ENCODE measurements at regions not wholly inside any gene's neighbourhood (a gene's known extent, or its start where the extent isn't known, plus 50 kb on each side); places are given as distances from the start of the nearest gene placed in this dataset.
A peak's percentile ranks its signal among the peaks of the same experiment; 100 is the strongest.
"Not testable (repeated sequence)": the region's sequence is repeated elsewhere in the genome, so short reads cannot be mapped to it uniquely, and the experiment has no call there.

- DNase-seq: no peak
Observed at GRCh38 chr2:17355608-17356329, 162.5 kb downstream of the RAD51AP2 start.

GRCh38 chr2:17353263-17353662 is 165.0 kb downstream of the RAD51AP2 start:
- no peak for DNase-seq

- not testable (repeated sequence) for DNase-seq
Observed at GRCh38 chr2:17342692-17343091, 175.5 kb downstream of the RAD51AP2 start.

- no peak for DNase-seq
Observed at GRCh38 chr2:17337507-17337906, 180.7 kb downstream of the RAD51AP2 start.

GRCh38 chr2:17336458-17336857 is 181.8 kb downstream of the RAD51AP2 start:
- DNase-seq: no peak

GRCh38 chr2:17334300-17334699 is 183.9 kb downstream of the RAD51AP2 start:
- no peak for DNase-seq

- DNase-seq: no peak
Observed at GRCh38 chr2:17331636-17332035, 186.6 kb downstream of the RAD51AP2 start.

- no peak for DNase-seq
Observed at GRCh38 chr2:17328161-17328560, 190.1 kb downstream of the RAD51AP2 start.

GRCh38 chr2:17327649-17328048 is 190.6 kb downstream of the RAD51AP2 start:
- no peak for DNase-seq

- DNase-seq: no peak
Observed at GRCh38 chr2:17326717-17327116, 191.5 kb downstream of the RAD51AP2 start.

- DNase-seq: no peak
Observed at GRCh38 chr2:17323697-17324096, 194.5 kb downstream of the RAD51AP2 start.

- no peak for DNase-seq
Observed at GRCh38 chr2:17322461-17322860, 195.8 kb downstream of the RAD51AP2 start.

GRCh38 chr2:17319090-17319489 is 199.2 kb downstream of the RAD51AP2 start:
- DNase-seq: no peak

GRCh38 chr2:17318013-17318412 is 200.2 kb downstream of the RAD51AP2 start:
- DNase-seq: no peak

GRCh38 chr2:17317439-17317976 is 200.7 kb downstream of the RAD51AP2 start:
- DNase-seq: no peak

GRCh38 chr2:17313261-17313660 is 205.0 kb downstream of the RAD51AP2 start:
- DNase-seq: no peak

GRCh38 chr2:17311771-17312511 is 206.3 kb downstream of the RAD51AP2 start:
- DNase-seq: no peak

- no peak for DNase-seq
Observed at GRCh38 chr2:17311106-17311619, 207.1 kb downstream of the RAD51AP2 start.

- peak; percentile 89 for DNase-seq
Observed at GRCh38 chr2:17309741-17310339, 208.4 kb downstream of the RAD51AP2 start.

GRCh38 chr2:17309181-17309580 is 209.1 kb downstream of the RAD51AP2 start:
- DNase-seq: no peak

- no peak for DNase-seq
Observed at GRCh38 chr2:17306706-17307105, 211.5 kb downstream of the RAD51AP2 start.

- no peak for DNase-seq
Observed at GRCh38 chr2:17306219-17306618, 212.0 kb downstream of the RAD51AP2 start.

- no peak for DNase-seq
Observed at GRCh38 chr2:17303521-17303920, 214.7 kb downstream of the RAD51AP2 start.

- DNase-seq: no peak
Observed at GRCh38 chr2:17303054-17303453, 215.2 kb downstream of the RAD51AP2 start.
